ENCODE measurements at regions not wholly inside any gene's neighbourhood (a gene's known extent, or its start where the extent isn't known, plus 50 kb on each side); places are given as distances from the start of the nearest gene placed in this dataset.
"Not testable (repeated sequence)": the region's sequence is repeated elsewhere in the genome, so short reads cannot be mapped to it uniquely, and the experiment has no call there.

- no peak for DNase-seq
Measured at GRCh38 chr9:11158676-11159075, 545.9 kb upstream of the PTPRD start.

DNA sequence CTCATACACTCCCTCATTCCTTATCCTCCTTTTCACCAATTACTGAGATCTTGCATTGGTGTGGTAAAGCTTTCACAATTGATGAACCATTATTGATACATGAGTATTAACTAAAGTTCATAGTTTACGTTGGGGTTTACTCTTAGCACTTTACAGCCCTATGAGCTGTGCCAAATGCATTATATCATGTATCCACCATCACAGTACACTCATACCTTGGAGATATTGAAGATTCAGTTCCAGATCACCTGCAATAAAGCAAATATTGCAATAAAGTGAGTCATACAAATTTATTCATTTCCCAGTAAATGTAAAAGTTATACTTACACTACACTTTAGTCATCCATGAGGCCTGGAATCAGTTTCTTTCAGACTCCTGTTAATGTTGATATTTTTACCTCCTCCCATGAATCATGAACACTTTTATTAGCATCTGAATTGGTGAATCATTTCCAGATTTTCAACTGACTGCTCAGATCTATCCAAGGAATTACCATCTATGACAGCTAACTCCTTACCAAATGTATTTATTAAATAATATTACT lies 546.6 kb upstream of the PTPRD start:
- no peak for DNase-seq

DNA sequence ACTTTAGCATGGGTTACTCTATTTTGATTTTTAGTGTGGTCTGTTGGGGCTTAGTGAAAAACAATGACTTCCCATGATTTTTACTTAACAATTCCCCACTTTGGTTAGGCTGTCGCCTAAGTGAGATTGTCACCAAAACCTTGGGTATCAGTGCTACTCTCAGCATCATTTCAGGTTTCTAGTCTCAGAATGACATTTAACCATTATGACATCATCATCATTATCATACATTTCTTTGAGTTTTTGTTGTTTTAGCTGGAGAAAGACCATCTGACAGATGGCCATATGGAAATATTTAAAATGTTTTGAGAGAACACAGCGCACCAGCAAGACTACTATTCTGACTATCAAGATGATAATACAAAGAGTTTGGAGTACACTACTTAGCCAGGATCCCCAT lies 551.0 kb upstream of the PTPRD start:
- DNase-seq = no peak

DNA sequence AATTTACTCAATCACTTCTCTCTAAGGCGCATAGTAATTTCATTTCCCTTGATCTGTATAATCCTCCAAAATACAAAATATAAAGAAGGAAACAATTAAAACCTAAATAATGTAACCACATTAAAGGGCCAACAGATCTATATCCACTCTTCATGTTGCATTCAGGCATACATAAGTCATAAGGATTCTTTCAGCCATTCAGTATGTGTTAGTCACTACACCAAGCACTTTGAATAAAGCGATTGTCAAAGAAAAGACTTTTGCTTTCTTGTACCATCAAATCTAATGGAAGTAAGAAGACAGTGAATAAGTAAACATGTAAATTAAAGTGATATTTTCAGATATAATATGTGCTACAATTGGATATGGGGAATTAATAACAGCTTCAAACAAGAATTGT lies 569.2 kb upstream of the PTPRD start:
- no peak for DNase-seq

- no peak for DNase-seq
Measured at GRCh38 chr9:11190719-11191118, 577.9 kb upstream of the PTPRD start.

DNA sequence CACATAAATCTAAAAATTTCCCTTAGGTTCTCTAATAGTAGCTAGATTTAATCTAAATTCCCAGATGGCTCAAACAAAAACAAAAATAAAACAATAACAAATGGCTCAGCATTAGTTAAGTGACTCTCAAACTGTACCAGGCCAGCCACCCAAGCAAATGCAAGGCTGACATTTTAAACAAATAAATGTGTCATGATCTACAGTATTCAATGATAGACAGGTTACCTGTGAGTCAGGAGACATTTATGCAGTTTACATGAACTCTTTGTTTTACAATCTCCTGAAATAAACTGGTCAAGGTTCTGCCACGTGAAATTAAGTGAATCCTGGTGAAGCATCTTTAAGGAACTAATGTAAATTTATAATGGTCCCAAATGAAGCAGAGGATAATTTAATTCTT lies 580.2 kb upstream of the PTPRD start:
- DNase-seq = no peak

DNA sequence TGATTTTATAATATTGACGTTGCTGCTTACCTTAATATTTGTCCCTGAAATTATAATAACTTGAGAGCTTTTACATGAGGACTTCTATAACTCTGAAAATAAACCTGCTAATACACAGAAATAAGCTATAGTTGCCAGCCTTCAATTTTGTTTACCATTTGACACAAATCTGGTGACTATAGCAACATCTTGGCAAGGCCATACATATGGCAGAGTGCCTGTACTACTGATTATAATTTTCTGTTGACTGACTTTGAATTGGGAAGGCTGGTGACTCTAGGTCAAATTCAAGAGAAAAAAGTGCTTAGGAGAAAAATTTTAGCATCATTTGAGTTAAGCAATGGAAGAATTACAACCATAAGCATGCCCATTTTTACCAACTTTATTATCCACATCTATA lies 581.4 kb upstream of the PTPRD start:
- DNase-seq = peak; percentile 90

GRCh38 chr9:11196840-11197365 lies 584.1 kb upstream of the PTPRD start:
- DNase-seq = not testable (repeated sequence)

- peak; percentile 75 for DNase-seq
Measured at GRCh38 chr9:11199335-11199734, 586.5 kb upstream of the PTPRD start.

DNA sequence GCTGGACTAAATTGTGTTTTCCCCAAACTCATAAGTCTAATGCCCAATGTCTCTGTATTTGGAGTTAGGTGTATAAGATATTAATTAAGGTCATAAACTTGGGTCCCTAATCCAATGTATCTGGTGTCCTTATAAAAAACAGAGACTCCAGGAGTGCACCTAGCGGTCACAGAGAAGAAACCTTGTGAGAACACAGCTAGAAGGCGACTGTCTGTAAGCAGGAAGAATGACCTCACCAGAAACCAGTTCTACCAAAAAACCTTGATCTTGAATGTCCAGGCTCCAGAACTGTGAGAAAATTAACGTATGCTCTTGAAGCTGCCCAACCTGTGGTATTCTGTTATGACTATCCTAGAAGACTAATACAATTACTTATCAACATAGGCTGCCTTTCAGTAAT lies 591.7 kb upstream of the PTPRD start:
- no peak for DNase-seq

- DNase-seq = no peak
Measured at GRCh38 chr9:11206925-11207324, 594.1 kb upstream of the PTPRD start.

DNA sequence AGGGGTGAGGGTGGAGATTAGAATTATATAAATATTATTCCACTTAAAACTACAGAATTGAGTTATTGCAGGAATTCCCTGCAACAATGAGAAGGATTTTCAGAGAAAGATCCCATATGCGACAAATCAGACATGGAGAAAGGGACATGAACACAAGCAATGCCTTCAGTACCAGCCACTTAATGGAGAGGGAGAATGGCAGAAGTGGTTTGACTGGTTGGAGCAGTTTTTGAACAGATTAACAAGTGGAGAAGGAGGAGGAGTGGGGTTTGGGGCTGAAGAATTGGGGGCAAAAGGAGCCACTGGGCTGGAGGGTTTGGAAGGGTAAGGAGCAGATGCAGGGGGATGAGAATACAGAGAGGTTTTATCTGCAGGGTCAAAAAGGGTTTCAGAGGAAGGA lies 620.9 kb upstream of the PTPRD start:
- DNase-seq = no peak

GRCh38 chr9:11235061-11235460 lies 622.3 kb upstream of the PTPRD start:
- no peak for DNase-seq

DNA sequence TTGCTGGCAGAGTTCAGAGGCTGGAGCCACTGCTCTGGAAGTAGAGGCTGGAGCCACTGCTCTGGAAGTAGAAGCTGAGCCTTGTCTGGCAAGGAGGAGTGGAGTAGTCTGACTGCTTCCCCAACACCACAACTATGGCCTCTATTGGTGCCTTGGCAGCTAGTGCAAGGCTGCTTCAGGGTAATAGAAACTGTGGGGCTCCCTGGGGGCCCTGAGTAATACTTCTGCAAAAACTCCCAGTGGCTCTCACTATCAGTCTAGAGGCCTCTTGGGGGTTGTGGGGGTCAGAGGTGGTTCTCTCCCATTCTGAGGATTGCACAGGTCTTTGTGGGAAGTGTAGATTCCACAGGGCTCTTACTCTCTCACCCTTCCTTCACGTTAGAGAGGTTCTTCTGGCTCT lies 629.0 kb upstream of the PTPRD start:
- no peak for DNase-seq

DNA sequence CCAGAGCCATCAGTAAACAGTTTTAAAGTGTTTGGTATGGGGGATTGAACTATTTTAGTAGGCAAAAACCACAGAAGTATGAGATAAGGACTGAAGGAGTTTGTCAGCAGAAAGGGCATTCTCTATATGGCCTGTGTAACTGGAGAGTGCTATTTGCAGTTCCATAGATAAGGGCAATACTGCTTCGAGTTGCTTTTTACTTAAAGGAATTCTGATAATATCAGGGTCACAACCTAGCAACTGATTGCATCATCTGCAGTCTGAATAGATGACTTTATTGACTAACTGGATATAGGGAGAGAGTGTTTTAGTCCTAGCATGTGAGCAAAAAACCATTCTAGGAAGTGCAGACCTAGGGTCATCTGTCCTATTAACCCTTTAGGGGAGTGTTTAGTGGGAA lies 645.2 kb upstream of the PTPRD start:
- DNase-seq = no peak

- no peak for DNase-seq
Measured at GRCh38 chr9:11269036-11269435, 656.2 kb upstream of the PTPRD start.

GRCh38 chr9:11275158-11275695 lies 662.4 kb upstream of the PTPRD start:
- DNase-seq = no peak

- no peak for DNase-seq
Measured at GRCh38 chr9:11312966-11313365, 700.2 kb upstream of the PTPRD start.

- DNase-seq = no peak
Measured at GRCh38 chr9:11318946-11319345, 706.1 kb upstream of the PTPRD start.

GRCh38 chr9:11319538-11319937 lies 706.7 kb upstream of the PTPRD start:
- peak; percentile 77 for DNase-seq

- no peak for DNase-seq
Measured at GRCh38 chr9:11320989-11321388, 708.2 kb upstream of the PTPRD start.

- no peak for DNase-seq
Measured at GRCh38 chr9:11323457-11323856, 710.7 kb upstream of the PTPRD start.

- no peak for DNase-seq
Measured at GRCh38 chr9:11326231-11326630, 713.4 kb upstream of the PTPRD start.

- DNase-seq = no peak
Measured at GRCh38 chr9:11328326-11328725, 715.5 kb upstream of the PTPRD start.

- DNase-seq = no peak
Measured at GRCh38 chr9:11335011-11335410, 722.2 kb upstream of the PTPRD start.
